IMR-90 (cell line): ENCODE measurements at regions not wholly inside any gene's neighbourhood (a gene's known extent, or its start where the extent isn't known, plus 50 kb on each side); places are given as distances from the start of the nearest gene placed in this dataset.
A peak's percentile ranks its signal among the peaks of the same experiment; 100 is the strongest.

Source experiments
- ATAC-seq: fragments of 200-7000 bp; cut with Tn5 transposase; 2 replicates; pipeline ENCODE4 v1.9.1; 2020; ENCODE audit warnings: low read depth, mild to moderate bottlenecking, moderate library complexity
- BruUV-seq: library from RNA; stranded (reverse); fragments of 400-500 nt; replicated peaks from 2 replicates; lab custom pipeline; 2021; lab: Mats Ljungman, UMichigan
- CTCF ChIA-PET: fragments of 300-600 bp; formaldehyde crosslinking; extraction: SDS; loops from one replicate; lab custom pipeline; 2021; ENCODE audit warnings: antibody characterized with exemption; lab: Yijun Ruan, JAX
- POLR2A ChIA-PET: fragments of 300-600 bp; sonication (Branson Sonifier 250); formaldehyde crosslinking; loops from one replicate; lab custom pipeline; 2022; ENCODE audit warnings: antibody characterized with exemption; ENCODE audit not compliant: unreplicated experiment; lab: Charles Lee
- DNase-seq: peaks from one replicate; pipeline ENCODE4 v3.0.0; 2013
- H2AFZ ChIP-seq: replicated peaks from 2 replicates; pipeline ENCODE3; 2013; ENCODE audit warnings: low read length, mild to moderate bottlenecking; ENCODE audit not compliant: poor library complexity
- H2AK5ac ChIP-seq: 2 replicates; pipeline ENCODE4 v1.6.1; 2013; ENCODE audit warnings: low read depth, low read length, inconsistent platforms
- H2AK9ac ChIP-seq: replicated peaks from 2 replicates; pipeline ENCODE3; 2013; ENCODE audit warnings: mild to moderate bottlenecking, low read depth, low read length, moderate library complexity; ENCODE audit not compliant: poor library complexity
- H2BK120ac ChIP-seq: 2 replicates; pipeline ENCODE4 v1.6.1; 2013; ENCODE audit warnings: low read depth, low read length, inconsistent platforms
- H2BK15ac ChIP-seq: 3 replicates; pipeline ENCODE4 v1.6.1; 2013; ENCODE audit warnings: low read depth, low read length, inconsistent platforms
- H2BK20ac ChIP-seq: 2 replicates; pipeline ENCODE4 v1.6.1; 2013; ENCODE audit warnings: low read depth, mild to moderate bottlenecking, inconsistent platforms, low read length, moderate library complexity
- H2BK5ac ChIP-seq: 2 replicates; pipeline ENCODE4 v1.6.1; 2013; ENCODE audit warnings: mild to moderate bottlenecking, low read depth, low read length, inconsistent platforms; ENCODE audit not compliant: poor library complexity, severe bottlenecking
- H3K14ac ChIP-seq: replicated peaks from 2 replicates; pipeline ENCODE4 v1.6.1; 2013; ENCODE audit warnings: low read depth, low read length, inconsistent platforms
- H3K18ac ChIP-seq: 2 replicates; pipeline ENCODE4 v1.6.1; 2013; ENCODE audit warnings: low read depth, low read length, control low read depth
- H3K23ac ChIP-seq: 2 replicates; pipeline ENCODE4 v1.6.1; 2013; ENCODE audit warnings: low read depth, low read length, inconsistent platforms
- H3K27ac ChIP-seq: 2 replicates; pipeline ENCODE4 v1.5.1; 2013; ENCODE audit warnings: mild to moderate bottlenecking, control low read depth, low read length; ENCODE audit not compliant: insufficient read depth
- H3K27me3 ChIP-seq: 2 replicates; pipeline ENCODE4 v1.6.1; 2013; ENCODE audit warnings: low read length; ENCODE audit not compliant: control insufficient read depth, insufficient read depth
- H3K36me3 ChIP-seq: 2 replicates; pipeline ENCODE4 v1.6.1; 2013; ENCODE audit warnings: low read length, mixed read lengths; ENCODE audit not compliant: control insufficient read depth, insufficient read depth
- H3K4ac ChIP-seq: 2 replicates; pipeline ENCODE4 v1.6.1; 2013; ENCODE audit warnings: low read depth, low read length, inconsistent platforms
- H3K4me1 ChIP-seq: 2 replicates; pipeline ENCODE4 v1.6.1; 2013; ENCODE audit warnings: low read length, mixed read lengths; ENCODE audit not compliant: control insufficient read depth, insufficient read depth
- H3K4me2 ChIP-seq: 2 replicates; pipeline ENCODE4 v1.6.1; 2013; ENCODE audit warnings: low read depth, mild to moderate bottlenecking, control low read depth, low read length, moderate library complexity
- H3K4me3 ChIP-seq: 2 replicates; pipeline ENCODE4 v1.5.1; 2013; ENCODE audit warnings: low read depth, mild to moderate bottlenecking, control low read depth, low read length, moderate library complexity; ENCODE audit not compliant: insufficient read depth
- H3K56ac ChIP-seq: 2 replicates; pipeline ENCODE4 v1.6.1; 2013; ENCODE audit warnings: low read length, inconsistent platforms; ENCODE audit not compliant: insufficient read depth; ENCODE audit errors: extremely low read depth
- H3K79me1 ChIP-seq, 2 experiments: 2 replicates each; pipeline ENCODE4 v1.6.1; 2013; ENCODE audit warnings: low read length in 2 of 2, inconsistent platforms in 1 of 2, low read depth in 1 of 2
- H3K9ac ChIP-seq: 2 replicates; pipeline ENCODE4 v1.6.1; 2013; ENCODE audit warnings: low read depth, low read length, control low read depth
- H3K9me1 ChIP-seq: 2 replicates; pipeline ENCODE4 v1.6.1; 2013; ENCODE audit warnings: low read length, inconsistent platforms; ENCODE audit not compliant: insufficient read depth
- H3K9me3 ChIP-seq: 2 replicates; pipeline ENCODE4 v1.6.1; 2013; ENCODE audit warnings: low read length; ENCODE audit not compliant: control insufficient read depth, insufficient read depth
- H4K20me1 ChIP-seq: 2 replicates; pipeline ENCODE4 v1.6.1; 2013; ENCODE audit warnings: low read length, inconsistent platforms; ENCODE audit not compliant: insufficient read depth
- H4K5ac ChIP-seq: 2 replicates; pipeline ENCODE4 v1.6.1; 2013; ENCODE audit warnings: mild to moderate bottlenecking, low read depth, low read length, control low read depth
- H4K8ac ChIP-seq, 2 experiments: 2 replicates each; pipeline ENCODE4 v1.6.1; 2013; ENCODE audit warnings: low read depth in 2 of 2, low read length in 2 of 2, control low read depth in 1 of 2, inconsistent platforms in 1 of 2
- H4K91ac ChIP-seq: 2 replicates; pipeline ENCODE4 v1.6.1; 2013; ENCODE audit warnings: low read depth, low read length, inconsistent platforms; ENCODE audit not compliant: insufficient read depth
- CEBPB ChIP-seq: IDR thresholded peaks from 2 replicates; pipeline ENCODE4 v1.6.1; 2012; ENCODE audit warnings: low read depth, low read length, improper control_type of control experiment
- MAFK ChIP-seq: IDR thresholded peaks from 2 replicates; pipeline ENCODE4 v1.6.1; 2012; ENCODE audit warnings: low read depth, low read length, improper control_type of control experiment
- MAZ ChIP-seq: IDR thresholded peaks from 2 replicates; pipeline ENCODE4 v1.6.1; 2012; ENCODE audit warnings: low read depth, mild to moderate bottlenecking, low read length, improper control_type of control experiment, moderate library complexity, borderline replicate concordance
- WGBS, 2 experiments: methylation state at CpG; one replicate each; pipeline versions ENCODE4 v1.1.5 to v1.1.7; 2013; ENCODE audit warnings: missing lambda C conversion rate in 2 of 2; ENCODE audit not compliant: insufficient read length in 1 of 2; ENCODE audit errors: extremely low coverage in 2 of 2; 5-methylcytosine and 5-hydroxymethylcytosine counted together
- dilution Hi-C: fragments of 300-500 bp; cut with HindIII; formaldehyde crosslinking; loops from one replicate; pipeline ENCODE4 v1.14.3; 2018; ENCODE audit warnings: low sequenced_read_pairs; ENCODE audit not compliant: unreplicated experiment
- in situ Hi-C: fragments of 300-500 bp; cut with MboI; formaldehyde crosslinking; loops from 3 replicates; pipeline ENCODE4 v1.14.3; 2019; ENCODE audit warnings: low sequenced_read_pairs, inconsistent platforms, mixed read lengths
- intact Hi-C: fragments of 100-400 bp; cut with micrococcal nuclease; formaldehyde crosslinking; loops from 2 replicates; pipeline ENCODE4 v1.10.0; 2022
- TF ChIP-seq, protein P1 (sequence below): fragments of 150-350 bp; IDR thresholded peaks from 2 replicates; pipeline ENCODE4 v1.6.1; 2016; ENCODE audit warnings: low read depth, mild to moderate bottlenecking, low read length, moderate library complexity, borderline replicate concordance

DNA sequence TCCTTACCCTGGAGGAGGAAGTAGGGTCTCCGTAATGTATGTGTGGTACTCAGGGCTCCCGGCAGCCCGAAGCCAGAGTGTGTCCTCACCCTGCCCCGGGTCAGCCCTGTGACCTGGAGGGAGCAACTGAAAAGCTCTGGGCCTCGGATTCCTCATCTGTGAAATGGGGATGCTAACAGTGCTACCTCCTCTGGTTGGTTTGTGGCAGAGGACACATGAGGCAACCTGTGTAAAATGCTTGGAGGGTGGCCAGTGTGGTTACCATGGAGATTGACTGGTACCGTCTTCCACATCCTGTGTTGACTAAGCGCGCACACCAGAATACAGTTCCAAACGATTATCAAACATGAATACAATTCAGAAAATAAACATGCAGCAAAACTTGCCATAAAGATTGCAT is 163.8 kb upstream of the KLF6 start:
- H3K27ac ChIP-seq, result no peak overlapping the region
- H2BK120ac ChIP-seq, result no peak overlapping the region
- H3K4me3 ChIP-seq, result no peak overlapping the region
- H3K9me1 ChIP-seq, result peaks cover 7% of the 10 kb centered on the region
- CTCF ChIA-PET, result no interaction called here
- no peak overlapping the region for H3K9ac ChIP-seq
- H3K36me3 ChIP-seq, result no peaks in the 10 kb centered on the region
- WGBS, 2 experiments, result 71% methylated on average over 4 of the region's 9 CpGs; no CpG with 5 or more reads in 1 of the 2 experiments
- no peak for ATAC-seq
- H3K56ac ChIP-seq, result no peak overlapping the region
- H2AK9ac ChIP-seq, result no peak overlapping the region
- H2AFZ ChIP-seq, result no peak overlapping the region
- H3K79me1 ChIP-seq, result peaks cover 0 to 2% of the 10 kb centered on the region in 2 experiments; a peak in 1 of 4 replicates
- peak overlapping the region; percentile 56; the same call in 1 of the 2 replicates for H2AK5ac ChIP-seq
- TF ChIP-seq MAZ, result no peak
- peak; percentile 45; the same call in 1 of the 2 replicates for TF ChIP-seq CEBPB
- TF ChIP-seq MAFK, result no peak
- TF ChIP-seq, protein P1, sequence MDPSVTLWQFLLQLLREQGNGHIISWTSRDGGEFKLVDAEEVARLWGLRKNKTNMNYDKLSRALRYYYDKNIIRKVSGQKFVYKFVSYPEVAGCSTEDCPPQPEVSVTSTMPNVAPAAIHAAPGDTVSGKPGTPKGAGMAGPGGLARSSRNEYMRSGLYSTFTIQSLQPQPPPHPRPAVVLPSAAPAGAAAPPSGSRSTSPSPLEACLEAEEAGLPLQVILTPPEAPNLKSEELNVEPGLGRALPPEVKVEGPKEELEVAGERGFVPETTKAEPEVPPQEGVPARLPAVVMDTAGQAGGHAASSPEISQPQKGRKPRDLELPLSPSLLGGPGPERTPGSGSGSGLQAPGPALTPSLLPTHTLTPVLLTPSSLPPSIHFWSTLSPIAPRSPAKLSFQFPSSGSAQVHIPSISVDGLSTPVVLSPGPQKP, result no peak
- H4K5ac ChIP-seq, result no peak overlapping the region
- H3K27me3 ChIP-seq, result no peaks in the 10 kb centered on the region
- H2BK15ac ChIP-seq, result no peak overlapping the region
- no peak overlapping the region for H3K4me2 ChIP-seq
- no peak overlapping the region for H2BK5ac ChIP-seq
- in situ Hi-C loops (no loop called here), dilution Hi-C loops (no loop called here), intact Hi-C loops (no loop called here)
- H4K8ac ChIP-seq, result no peak overlapping the region
- BruUV-seq, result no TSS peak
- H4K20me1 ChIP-seq, result no peaks in the 10 kb centered on the region
- H2BK20ac ChIP-seq, result no peak overlapping the region
- no peak overlapping the region; the same call in 1 of the 2 replicates for H4K91ac ChIP-seq
- POLR2A ChIA-PET, result no interaction called here
- H3K18ac ChIP-seq, result no peak overlapping the region
- peaks cover 3% of the 10 kb centered on the region; the same call in 1 of the 2 replicates for H3K9me3 ChIP-seq
- peak; percentile 79 for DNase-seq
- peak overlapping the region; percentile 3; the same call in 1 of the 2 replicates for H3K4ac ChIP-seq
- no peak overlapping the region for H3K14ac ChIP-seq
- no peak overlapping the region for H3K23ac ChIP-seq
- H3K4me1 ChIP-seq, result peaks cover 6% of the 10 kb centered on the region
